HL-60 (cell line): ENCODE measurements at regions not wholly inside any gene's neighbourhood (a gene's known extent, or its start where the extent isn't known, plus 50 kb on each side); places are given as distances from the start of the nearest gene placed in this dataset.

Source experiments
- DNase-seq, 2 experiments: peaks; one replicate each; pipeline ENCODE4 v3.0.0-alpha.2; 2010 to 2020; ENCODE audit warnings: low read depth in 1 of 2, low spot score in 1 of 2
- H3K27ac ChIP-seq: fragments of 250-450 bp; sonication (Bioruptor Pico); replicated peaks from 2 replicates; pipeline ENCODE4 v1.5.1; 2020; ENCODE audit warnings: mild to moderate bottlenecking, moderate library complexity
- H3K27me3 ChIP-seq: fragments of 250-450 bp; sonication (Bioruptor Pico); 2 replicates; pipeline ENCODE4 v1.5.1; 2021; ENCODE audit warnings: mild to moderate bottlenecking, moderate library complexity; ENCODE audit not compliant: insufficient read depth, poor library complexity, severe bottlenecking
- H3K4me3 ChIP-seq: replicated peaks from 2 replicates; pipeline ENCODE4 v1.5.1; 2011; ENCODE audit warnings: mild to moderate bottlenecking, control low read depth, low read length; ENCODE audit not compliant: insufficient read depth
- CTCF ChIP-seq: IDR thresholded peaks from one replicate; pipeline ENCODE4 v1.5.1; 2011; ENCODE audit warnings: low read length, control low read depth, inconsistent platforms; ENCODE audit not compliant: insufficient read depth
- GABPA ChIP-seq: IDR thresholded peaks from 2 replicates; pipeline ENCODE4 v1.6.1; 2012; ENCODE audit warnings: low read depth
- POLR2AphosphoS5 ChIP-seq: IDR thresholded peaks from 2 replicates; pipeline ENCODE4 v1.6.1; 2012; ENCODE audit warnings: low read depth
- SPI1 ChIP-seq: IDR thresholded peaks from 2 replicates; pipeline ENCODE4 v1.6.1; 2012; ENCODE audit warnings: low read depth, mild to moderate bottlenecking, borderline replicate concordance
- TF ChIP-seq, protein P1 (sequence below): IDR thresholded peaks from 2 replicates; pipeline ENCODE4 v1.6.1; 2012; ENCODE audit warnings: low read depth; ENCODE audit not compliant: insufficient replicate concordance

DNA sequence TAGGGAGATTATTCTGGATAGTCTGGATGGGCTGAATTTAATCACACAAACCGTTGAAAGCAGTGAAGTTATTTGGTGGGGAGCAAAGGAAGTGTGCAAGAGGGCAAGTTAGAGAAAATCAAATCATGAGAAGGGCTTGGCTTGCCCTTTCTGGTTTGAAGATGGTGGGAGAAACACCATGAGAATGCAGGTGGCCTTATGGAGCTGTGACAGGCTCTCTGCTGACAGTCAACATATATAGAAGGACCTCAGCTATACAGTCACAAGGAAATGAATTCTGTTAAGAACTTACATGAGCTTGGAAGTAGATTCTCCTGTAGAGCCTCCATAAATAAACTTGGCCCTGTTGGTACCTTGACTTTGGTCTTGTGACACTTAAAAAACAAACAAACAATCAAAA lies 72.3 kb downstream of the GMNC start:
- TF ChIP-seq, protein P1, sequence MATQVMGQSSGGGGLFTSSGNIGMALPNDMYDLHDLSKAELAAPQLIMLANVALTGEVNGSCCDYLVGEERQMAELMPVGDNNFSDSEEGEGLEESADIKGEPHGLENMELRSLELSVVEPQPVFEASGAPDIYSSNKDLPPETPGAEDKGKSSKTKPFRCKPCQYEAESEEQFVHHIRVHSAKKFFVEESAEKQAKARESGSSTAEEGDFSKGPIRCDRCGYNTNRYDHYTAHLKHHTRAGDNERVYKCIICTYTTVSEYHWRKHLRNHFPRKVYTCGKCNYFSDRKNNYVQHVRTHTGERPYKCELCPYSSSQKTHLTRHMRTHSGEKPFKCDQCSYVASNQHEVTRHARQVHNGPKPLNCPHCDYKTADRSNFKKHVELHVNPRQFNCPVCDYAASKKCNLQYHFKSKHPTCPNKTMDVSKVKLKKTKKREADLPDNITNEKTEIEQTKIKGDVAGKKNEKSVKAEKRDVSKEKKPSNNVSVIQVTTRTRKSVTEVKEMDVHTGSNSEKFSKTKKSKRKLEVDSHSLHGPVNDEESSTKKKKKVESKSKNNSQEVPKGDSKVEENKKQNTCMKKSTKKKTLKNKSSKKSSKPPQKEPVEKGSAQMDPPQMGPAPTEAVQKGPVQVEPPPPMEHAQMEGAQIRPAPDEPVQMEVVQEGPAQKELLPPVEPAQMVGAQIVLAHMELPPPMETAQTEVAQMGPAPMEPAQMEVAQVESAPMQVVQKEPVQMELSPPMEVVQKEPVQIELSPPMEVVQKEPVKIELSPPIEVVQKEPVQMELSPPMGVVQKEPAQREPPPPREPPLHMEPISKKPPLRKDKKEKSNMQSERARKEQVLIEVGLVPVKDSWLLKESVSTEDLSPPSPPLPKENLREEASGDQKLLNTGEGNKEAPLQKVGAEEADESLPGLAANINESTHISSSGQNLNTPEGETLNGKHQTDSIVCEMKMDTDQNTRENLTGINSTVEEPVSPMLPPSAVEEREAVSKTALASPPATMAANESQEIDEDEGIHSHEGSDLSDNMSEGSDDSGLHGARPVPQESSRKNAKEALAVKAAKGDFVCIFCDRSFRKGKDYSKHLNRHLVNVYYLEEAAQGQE: no peak
- TF ChIP-seq POLR2AphosphoS5 (no peak), CTCF (no peak), SPI1 (no peak)
- Histone ChIP-seq H3K27ac (no peak overlapping the region), H3K4me3 (no peak overlapping the region), H3K27me3 (no peaks in the 10 kb centered on the region)
- DNase-seq: no peak

DNA sequence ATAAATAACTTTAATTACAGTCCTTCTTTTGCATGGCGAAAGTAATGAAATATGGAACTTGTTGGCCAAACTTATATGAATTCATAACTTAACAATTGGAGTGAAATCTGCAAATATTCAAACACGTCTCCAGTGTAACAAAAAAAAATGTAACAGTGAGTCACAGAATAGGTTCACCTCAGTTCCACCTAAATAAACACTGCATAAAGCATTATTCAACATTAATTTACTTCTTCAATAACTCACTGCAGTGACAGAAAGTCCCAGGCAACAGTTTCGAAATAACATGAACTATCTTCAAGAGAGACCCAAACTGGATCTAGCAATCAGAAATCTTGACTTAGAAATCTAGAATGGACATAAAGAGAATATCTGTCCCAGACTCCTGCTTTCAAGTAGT lies 75.6 kb downstream of the GMNC start:
- H3K27ac ChIP-seq: no peak overlapping the region
- DNase-seq: no peak
- no peak overlapping the region for H3K4me3 ChIP-seq
- no peaks in the 10 kb centered on the region for H3K27me3 ChIP-seq
- TF ChIP-seq, protein P1: no peak
- TF ChIP-seq SPI1: no peak
- no peak for TF ChIP-seq CTCF
- TF ChIP-seq POLR2AphosphoS5: no peak
- TF ChIP-seq GABPA: no peak

GRCh38 chr3:190785047-190785446 lies 77.4 kb downstream of the GMNC start:
- Histone ChIP-seq H3K27ac (no peak overlapping the region), H3K4me3 (no peak overlapping the region), H3K27me3 (no peaks in the 10 kb centered on the region)
- TF ChIP-seq, protein P1: no peak
- TF ChIP-seq POLR2AphosphoS5: no peak
- no peak for TF ChIP-seq GABPA
- TF ChIP-seq SPI1: no peak
- TF ChIP-seq CTCF: no peak
- no peak for DNase-seq
